ENCODE measurements at regions not wholly inside any gene's neighbourhood (a gene's known extent, or its start where the extent isn't known, plus 50 kb on each side); places are given as distances from the start of the nearest gene placed in this dataset.

GRCh38 chr11:62054484-62055121 is 69.2 kb upstream of the INCENP start:
- TF ChIP-seq EZH2 (IDR thresholded peaks at IDR 0.05; ENCODE audit: borderline replicate concordance, low read depth, low read length, severe bottlenecking), result no peak
- TF ChIP-seq POLR2A (IDR thresholded peaks at IDR 0.05; ENCODE audit: low read depth, low read length), result no peak
- TF ChIP-seq, protein P1, sequence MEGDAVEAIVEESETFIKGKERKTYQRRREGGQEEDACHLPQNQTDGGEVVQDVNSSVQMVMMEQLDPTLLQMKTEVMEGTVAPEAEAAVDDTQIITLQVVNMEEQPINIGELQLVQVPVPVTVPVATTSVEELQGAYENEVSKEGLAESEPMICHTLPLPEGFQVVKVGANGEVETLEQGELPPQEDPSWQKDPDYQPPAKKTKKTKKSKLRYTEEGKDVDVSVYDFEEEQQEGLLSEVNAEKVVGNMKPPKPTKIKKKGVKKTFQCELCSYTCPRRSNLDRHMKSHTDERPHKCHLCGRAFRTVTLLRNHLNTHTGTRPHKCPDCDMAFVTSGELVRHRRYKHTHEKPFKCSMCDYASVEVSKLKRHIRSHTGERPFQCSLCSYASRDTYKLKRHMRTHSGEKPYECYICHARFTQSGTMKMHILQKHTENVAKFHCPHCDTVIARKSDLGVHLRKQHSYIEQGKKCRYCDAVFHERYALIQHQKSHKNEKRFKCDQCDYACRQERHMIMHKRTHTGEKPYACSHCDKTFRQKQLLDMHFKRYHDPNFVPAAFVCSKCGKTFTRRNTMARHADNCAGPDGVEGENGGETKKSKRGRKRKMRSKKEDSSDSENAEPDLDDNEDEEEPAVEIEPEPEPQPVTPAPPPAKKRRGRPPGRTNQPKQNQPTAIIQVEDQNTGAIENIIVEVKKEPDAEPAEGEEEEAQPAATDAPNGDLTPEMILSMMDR (IDR thresholded peaks at IDR 0.05; ENCODE audit: extremely low read depth in 1 of 2, insufficient read depth in 1 of 2, low read depth in 1 of 2, low read length in 2 of 2), result peak in 1 of 2 donors; percentile 14

Measured in endothelial cell of umbilical vein (primary cell).